ENCODE measurements at regions not wholly inside any gene's neighbourhood (a gene's known extent, or its start where the extent isn't known, plus 50 kb on each side); places are given as distances from the start of the nearest gene placed in this dataset.

DNA sequence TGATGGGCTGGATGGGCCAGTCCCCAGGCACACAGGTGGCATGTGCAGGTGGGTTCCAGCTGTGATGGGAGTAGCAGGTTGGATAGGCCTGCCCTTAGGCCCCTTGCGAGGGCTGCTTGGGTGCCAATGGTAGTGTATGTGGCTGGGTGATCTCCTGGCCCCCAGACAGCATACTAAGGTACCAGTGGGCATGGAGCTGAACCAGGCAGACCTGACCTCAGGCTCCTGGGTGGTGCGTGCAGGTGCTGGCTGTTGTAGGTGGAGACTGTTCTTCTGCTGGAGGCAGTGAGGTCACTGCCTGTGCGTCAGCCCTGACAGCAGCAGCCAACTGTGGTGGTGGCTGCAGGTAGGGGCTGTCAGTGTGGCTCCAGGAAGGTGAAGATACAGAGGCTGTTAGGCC, 384.7 kb downstream of the ANKRD7 start:
- TF ChIP-seq CTCF (IDR thresholded peaks at IDR 0.05), result no peak
- H3K27ac Mint-ChIP-seq (ENCODE audit: unreplicated experiment), result no peak overlapping the region
- no peaks in the 10 kb centered on the region for H3K27me3 Mint-ChIP-seq (ENCODE audit: unreplicated experiment)
- no peaks in the 10 kb centered on the region for H3K9me3 Mint-ChIP-seq (ENCODE audit: unreplicated experiment)
- no peak for DNase-seq (ENCODE audit: extremely low spot score, unreplicated experiment)
- H3K4me3 Mint-ChIP-seq (ENCODE audit: unreplicated experiment), result no peak overlapping the region
- no peaks in the 10 kb centered on the region for H3K36me3 Mint-ChIP-seq (ENCODE audit: unreplicated experiment)
- H3K4me1 Mint-ChIP-seq (ENCODE audit: unreplicated experiment), result no peaks in the 10 kb centered on the region

GRCh38 chr7:118615681-118616080, 391.2 kb downstream of the ANKRD7 start:
- Mint-ChIP-seq H3K9me3 (ENCODE audit: unreplicated experiment) (no peaks in the 10 kb centered on the region), H3K4me1 (ENCODE audit: unreplicated experiment) (no peaks in the 10 kb centered on the region), H3K27ac (ENCODE audit: unreplicated experiment) (no peak overlapping the region), H3K36me3 (ENCODE audit: unreplicated experiment) (no peaks in the 10 kb centered on the region), H3K27me3 (ENCODE audit: unreplicated experiment) (no peaks in the 10 kb centered on the region), H3K4me3 (ENCODE audit: unreplicated experiment) (no peak overlapping the region)
- no peak for DNase-seq (ENCODE audit: extremely low spot score, unreplicated experiment)
- TF ChIP-seq CTCF (IDR thresholded peaks at IDR 0.05), result no peak

DNA sequence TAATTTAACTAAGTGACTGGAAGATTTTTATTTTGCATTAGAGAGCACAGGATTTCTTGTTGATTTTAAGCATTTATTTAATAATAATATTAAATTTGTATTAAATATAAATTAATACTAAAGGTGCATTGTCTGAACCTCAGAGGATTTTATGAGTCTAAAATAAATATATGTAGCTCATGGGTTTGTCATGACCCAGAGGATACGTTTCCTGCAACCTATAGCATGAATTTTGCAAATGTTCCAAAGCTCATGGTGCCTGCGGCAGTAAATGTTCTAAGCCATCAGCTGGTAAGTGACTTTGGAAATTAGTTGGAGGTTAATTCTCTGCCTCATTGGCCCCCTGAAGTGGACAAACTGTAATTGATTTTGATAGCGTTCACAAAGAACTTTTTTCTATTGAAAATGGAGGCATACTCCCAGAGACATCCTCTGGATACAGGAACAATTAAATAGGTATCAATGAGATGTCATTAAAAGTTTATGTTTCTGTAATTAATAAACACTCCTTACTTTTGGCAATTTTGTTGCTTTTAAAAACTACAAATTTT, 397.4 kb downstream of the ANKRD7 start:
- TF ChIP-seq CTCF (IDR thresholded peaks at IDR 0.05), result no peak
- Mint-ChIP-seq H3K4me1 (ENCODE audit: unreplicated experiment) (no peaks in the 10 kb centered on the region), H3K36me3 (ENCODE audit: unreplicated experiment) (no peaks in the 10 kb centered on the region), H3K27ac (ENCODE audit: unreplicated experiment) (no peak overlapping the region), H3K27me3 (ENCODE audit: unreplicated experiment) (no peaks in the 10 kb centered on the region), H3K4me3 (ENCODE audit: unreplicated experiment) (no peak overlapping the region), H3K9me3 (ENCODE audit: unreplicated experiment) (no peaks in the 10 kb centered on the region)
- no peak for DNase-seq (ENCODE audit: extremely low spot score, unreplicated experiment)

DNA sequence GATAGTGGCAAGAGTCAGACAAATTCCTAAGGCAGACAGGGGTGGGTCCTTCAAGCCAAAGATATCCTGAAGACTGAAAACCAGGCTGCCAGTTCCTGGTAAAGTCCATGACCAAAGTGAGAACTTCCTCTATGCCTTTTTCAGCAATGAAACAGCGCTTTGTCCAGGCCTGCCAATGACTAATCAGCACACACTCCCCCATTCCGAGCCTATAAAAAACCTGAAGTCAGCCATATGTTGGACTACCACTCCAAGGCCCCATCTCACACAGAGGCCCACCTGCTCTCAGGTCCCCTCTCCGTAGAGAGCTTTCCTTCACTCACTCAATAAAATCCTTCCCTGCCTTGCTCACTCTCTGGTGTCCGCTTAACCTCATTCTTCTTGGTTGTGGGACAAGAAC, 402.2 kb downstream of the ANKRD7 start:
- DNase-seq (ENCODE audit: extremely low spot score, unreplicated experiment), result no peak
- Mint-ChIP-seq H3K4me3 (ENCODE audit: unreplicated experiment) (no peak overlapping the region), H3K4me1 (ENCODE audit: unreplicated experiment) (no peaks in the 10 kb centered on the region), H3K9me3 (ENCODE audit: unreplicated experiment) (no peaks in the 10 kb centered on the region), H3K27ac (ENCODE audit: unreplicated experiment) (no peak overlapping the region), H3K27me3 (ENCODE audit: unreplicated experiment) (no peaks in the 10 kb centered on the region), H3K36me3 (ENCODE audit: unreplicated experiment) (no peaks in the 10 kb centered on the region)
- TF ChIP-seq CTCF (IDR thresholded peaks at IDR 0.05), result no peak

- no peak for DNase-seq (ENCODE audit: extremely low spot score, unreplicated experiment)
- H3K4me3 Mint-ChIP-seq (ENCODE audit: unreplicated experiment), result no peak overlapping the region
- no peaks in the 10 kb centered on the region for H3K9me3 Mint-ChIP-seq (ENCODE audit: unreplicated experiment)
- no peaks in the 10 kb centered on the region for H3K4me1 Mint-ChIP-seq (ENCODE audit: unreplicated experiment)
- H3K27ac Mint-ChIP-seq (ENCODE audit: unreplicated experiment), result no peak overlapping the region
- H3K36me3 Mint-ChIP-seq (ENCODE audit: unreplicated experiment), result no peaks in the 10 kb centered on the region
- H3K27me3 Mint-ChIP-seq (ENCODE audit: unreplicated experiment), result peaks cover 2% of the 10 kb centered on the region
- TF ChIP-seq CTCF (IDR thresholded peaks at IDR 0.05), result no peak
These were observed 403.0 kb downstream of the ANKRD7 start for GRCh38 chr7:118627467-118627866.
